22Rv1 (cell line): ENCODE measurements at regions not wholly inside any gene's neighbourhood (a gene's known extent, or its start where the extent isn't known, plus 50 kb on each side); places are given as distances from the start of the nearest gene placed in this dataset.

Experiments used
- H3K27ac ChIP-seq: fragments of 450-650 bp; 2 replicates; pipeline ENCODE4 v1.5.1; 2017
- CTCF ChIP-seq: fragments of 450-650 bp; IDR thresholded peaks from 2 replicates; pipeline ENCODE4 v1.5.1; 2017; ENCODE audit warnings: mild to moderate bottlenecking
- ZFX ChIP-seq: fragments of 450-650 bp; IDR thresholded peaks from 2 replicates; pipeline ENCODE4 v1.6.1; 2017; ENCODE audit warnings: antibody characterized with exemption, borderline replicate concordance

- TF ChIP-seq CTCF (no peak), ZFX (no peak)
- no peak overlapping the region for H3K27ac ChIP-seq
Observed at GRCh38 chr6:93163146-93163545, 256.2 kb downstream of the EPHA7 start.

GRCh38 chr6:93139408-93140081 lies 279.8 kb downstream of the EPHA7 start:
- TF ChIP-seq ZFX (no peak), CTCF (no peak)
- H3K27ac ChIP-seq, result no peak overlapping the region

- no peak overlapping the region for H3K27ac ChIP-seq
- TF ChIP-seq ZFX (no peak), CTCF (no peak)
Observed at GRCh38 chr6:93136111-93136510, 283.2 kb downstream of the EPHA7 start.

GRCh38 chr6:93124006-93124632 lies 295.2 kb downstream of the EPHA7 start:
- TF ChIP-seq CTCF (no peak), ZFX (no peak)

GRCh38 chr6:93123585-93123984 lies 295.8 kb downstream of the EPHA7 start:
- H3K27ac ChIP-seq, result no peak overlapping the region
- no peak for TF ChIP-seq ZFX
- TF ChIP-seq CTCF, result no peak

More at GRCh38 chr6:93124006-93124632, 295.2 kb downstream of the EPHA7 start:
- H3K27ac ChIP-seq, result no peak overlapping the region

- TF ChIP-seq CTCF, result no peak; the same call in 1 of the 2 replicates
- H3K27ac ChIP-seq, result no peak overlapping the region
Observed at GRCh38 chr6:93120154-93120742, 299.1 kb downstream of the EPHA7 start.

GRCh38 chr6:93105907-93106306 lies 313.5 kb downstream of the EPHA7 start:
- H3K27ac ChIP-seq, result no peak overlapping the region
- TF ChIP-seq CTCF, result no peak
- TF ChIP-seq ZFX, result no peak
